Thyroid gland (tissue), 4 donors: ENCODE measurements at regions not wholly inside any gene's neighbourhood (a gene's known extent, or its start where the extent isn't known, plus 50 kb on each side); places are given as distances from the start of the nearest gene placed in this dataset.

Experiments
- DNase-seq, 2 donors: peaks; one replicate each; pipeline ENCODE4 v3.0.0-alpha.2; 2019
- H3K27ac ChIP-seq, 3 donors: fragments of 200-600 bp; sonication (generic); 1 replicate in 2 of 3; 2 replicates in 1 of 3; pipeline ENCODE4 v1.5.1; 2016 to 2019; ENCODE audit warnings: mild to moderate bottlenecking in 1 of 3, moderate library complexity in 1 of 3
- H3K27me3 ChIP-seq: fragments of 200-600 bp; sonication (generic); one replicate; pipeline ENCODE4 v1.5.1; 2019
- H3K36me3 ChIP-seq, 2 donors: fragments of 200-600 bp; sonication (generic); one replicate each; pipeline ENCODE4 v1.5.1; 2016 to 2019
- H3K4me1 ChIP-seq, 2 donors: fragments of 200-600 bp; sonication (generic); one replicate each; pipeline ENCODE4 v1.5.1; 2017 to 2019
- H3K4me3 ChIP-seq, 3 donors: fragments of 200-600 bp; sonication (generic); replicated peaks in 1 of 3; 1 replicate in 2 of 3; 2 replicates in 1 of 3; pipeline ENCODE4 v1.5.1; 2016; ENCODE audit warnings: mild to moderate bottlenecking in 1 of 3
- H3K9me3 ChIP-seq: fragments of 200-600 bp; sonication (generic); one replicate; pipeline ENCODE4 v1.5.1; 2017
- POLR2A ChIP-seq, 2 donors: fragments of 450-650 bp; IDR thresholded peaks; one replicate each; pipeline ENCODE4 v1.6.1; 2017; ENCODE audit warnings: antibody characterized with exemption in 2 of 2, mild to moderate bottlenecking in 2 of 2, moderate library complexity in 1 of 2
- WGBS, 2 donors: methylation state at CpG; one replicate each; pipeline ENCODE4 v1.1.5; 2017; 5-methylcytosine and 5-hydroxymethylcytosine counted together
- intact Hi-C: fragments of 100-400 bp; cut with DNase I; formaldehyde crosslinking; loops from one replicate; pipeline ENCODE4 v1.15.1; 2023
- TF ChIP-seq, protein P1 (sequence below), 6 experiments: fragments of 200-600 bp in 3 of 6; fragments of 450-650 bp in 3 of 6; sonication (generic) in 3 of 6; IDR thresholded peaks; one replicate each; pipeline ENCODE4 v1.5.1; 2016 to 2019; ENCODE audit warnings: antibody characterized with exemption in 6 of 6, mild to moderate bottlenecking in 2 of 6, inconsistent platforms in 1 of 6, moderate library complexity in 1 of 6

DNA sequence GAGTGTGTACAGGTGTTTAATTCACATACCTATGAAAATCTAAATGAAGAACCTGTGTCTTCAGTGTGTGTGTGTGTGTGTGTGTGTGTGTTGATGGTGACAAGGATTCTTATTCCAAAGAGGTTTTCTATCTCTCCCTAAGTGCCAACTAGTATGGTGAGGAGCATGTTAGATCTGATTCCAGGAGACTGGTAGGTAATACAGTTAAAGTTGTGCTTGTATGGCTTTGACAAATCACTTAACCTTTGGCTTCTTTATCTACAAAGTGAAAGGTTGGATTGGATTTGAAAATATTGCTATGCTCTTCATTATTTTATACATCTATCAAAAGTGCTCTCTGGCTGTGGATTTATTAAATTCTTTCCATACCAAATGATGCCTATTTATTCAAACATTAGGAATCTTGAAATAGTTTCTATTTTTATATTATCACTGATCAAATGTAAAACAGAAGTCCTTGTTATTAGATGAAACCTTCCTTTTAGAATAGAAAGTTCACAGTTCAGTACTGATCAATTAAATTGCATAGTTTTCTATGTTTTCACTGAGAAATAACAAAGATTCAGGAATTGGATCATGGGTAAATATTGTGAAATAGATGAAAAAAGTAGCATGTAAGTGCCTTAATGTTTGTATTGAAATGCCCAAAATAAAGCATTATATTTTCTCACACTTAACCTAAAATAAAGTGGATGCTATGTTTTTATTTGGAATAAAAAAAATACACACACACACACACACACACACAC lies 84.4 kb upstream of the MLIP start:
- no peak for DNase-seq
- no peaks in the 10 kb centered on the region for H3K36me3 ChIP-seq
- no peak overlapping the region for H3K27ac ChIP-seq
- no peaks in the 10 kb centered on the region for H3K4me1 ChIP-seq
- H3K9me3 ChIP-seq = no peaks in the 10 kb centered on the region
- TF ChIP-seq, protein P1, sequence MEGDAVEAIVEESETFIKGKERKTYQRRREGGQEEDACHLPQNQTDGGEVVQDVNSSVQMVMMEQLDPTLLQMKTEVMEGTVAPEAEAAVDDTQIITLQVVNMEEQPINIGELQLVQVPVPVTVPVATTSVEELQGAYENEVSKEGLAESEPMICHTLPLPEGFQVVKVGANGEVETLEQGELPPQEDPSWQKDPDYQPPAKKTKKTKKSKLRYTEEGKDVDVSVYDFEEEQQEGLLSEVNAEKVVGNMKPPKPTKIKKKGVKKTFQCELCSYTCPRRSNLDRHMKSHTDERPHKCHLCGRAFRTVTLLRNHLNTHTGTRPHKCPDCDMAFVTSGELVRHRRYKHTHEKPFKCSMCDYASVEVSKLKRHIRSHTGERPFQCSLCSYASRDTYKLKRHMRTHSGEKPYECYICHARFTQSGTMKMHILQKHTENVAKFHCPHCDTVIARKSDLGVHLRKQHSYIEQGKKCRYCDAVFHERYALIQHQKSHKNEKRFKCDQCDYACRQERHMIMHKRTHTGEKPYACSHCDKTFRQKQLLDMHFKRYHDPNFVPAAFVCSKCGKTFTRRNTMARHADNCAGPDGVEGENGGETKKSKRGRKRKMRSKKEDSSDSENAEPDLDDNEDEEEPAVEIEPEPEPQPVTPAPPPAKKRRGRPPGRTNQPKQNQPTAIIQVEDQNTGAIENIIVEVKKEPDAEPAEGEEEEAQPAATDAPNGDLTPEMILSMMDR (IDR thresholded peaks at IDR 0.05) = no peak
- TF ChIP-seq POLR2A (IDR thresholded peaks at IDR 0.05) = no peak
- intact Hi-C loops = no loop called here
- no peaks in the 10 kb centered on the region for H3K27me3 ChIP-seq
- no peak overlapping the region for H3K4me3 ChIP-seq

- TF ChIP-seq, protein P1 (IDR thresholded peaks at IDR 0.05) = no peak
- TF ChIP-seq POLR2A (IDR thresholded peaks at IDR 0.05) = no peak
- WGBS, 2 donors = 83 to 85% methylated on average over 3 of the region's 3 CpGs
- no peaks in the 10 kb centered on the region for H3K36me3 ChIP-seq
These were observed 83.1 kb upstream of the MLIP start for GRCh38 chr6:54028170-54028569.

DNA sequence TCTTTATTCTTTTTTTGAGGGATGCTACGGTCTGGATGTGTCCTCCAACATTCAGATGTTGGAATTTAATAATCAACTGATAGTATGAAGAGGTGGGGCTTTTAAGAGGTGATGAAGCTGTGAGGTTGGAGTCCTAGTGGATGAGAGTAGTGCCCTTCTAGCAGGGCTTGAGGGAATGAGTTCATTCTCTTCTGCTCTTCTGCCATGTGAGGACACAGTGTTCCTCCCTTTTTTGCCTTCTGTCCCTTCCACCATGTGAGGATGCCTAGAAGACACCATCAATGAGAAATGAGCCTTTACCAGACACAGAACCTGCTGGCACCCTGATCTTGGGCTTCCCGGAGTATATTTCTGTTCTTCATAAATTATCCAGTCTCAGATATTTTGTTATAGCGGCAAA lies 82.1 kb upstream of the MLIP start:
- H3K4me1 ChIP-seq = no peaks in the 10 kb centered on the region
- H3K27me3 ChIP-seq = no peaks in the 10 kb centered on the region
- H3K4me3 ChIP-seq = no peak overlapping the region
- H3K27ac ChIP-seq = no peak overlapping the region
- DNase-seq = no peak
- no peaks in the 10 kb centered on the region for H3K9me3 ChIP-seq
- intact Hi-C loops = no loop called here
- TF ChIP-seq POLR2A (IDR thresholded peaks at IDR 0.05) = no peak
- TF ChIP-seq, protein P1 (IDR thresholded peaks at IDR 0.05) = no peak
- H3K36me3 ChIP-seq = no peaks in the 10 kb centered on the region
- WGBS, 2 donors = 94 to 95% methylated on average over 3 of the region's 3 CpGs

More at GRCh38 chr6:54028170-54028569, 83.1 kb upstream of the MLIP start:
- Histone ChIP-seq H3K27ac (no peak overlapping the region), H3K27me3 (no peaks in the 10 kb centered on the region), H3K4me1 (no peaks in the 10 kb centered on the region), H3K9me3 (no peaks in the 10 kb centered on the region), H3K4me3 (no peak overlapping the region)
- no peak for DNase-seq
- intact Hi-C loops = no loop called here

GRCh38 chr6:54031169-54031568 lies 80.1 kb upstream of the MLIP start:
- Histone ChIP-seq H3K9me3 (no peaks in the 10 kb centered on the region), H3K27ac (no peak overlapping the region), H3K27me3 (no peaks in the 10 kb centered on the region), H3K4me3 (no peak overlapping the region), H3K36me3 (no peaks in the 10 kb centered on the region), H3K4me1 (no peaks in the 10 kb centered on the region)
- TF ChIP-seq, protein P1 (IDR thresholded peaks at IDR 0.05) = no peak
- no peak for TF ChIP-seq POLR2A (IDR thresholded peaks at IDR 0.05)
- no peak for DNase-seq
- 88 to 93% methylated on average over 5 of the region's 5 CpGs for WGBS, 2 donors
- intact Hi-C loops = no loop called here

GRCh38 chr6:54037277-54037779 lies 73.9 kb upstream of the MLIP start:
- Histone ChIP-seq H3K27ac (no peak overlapping the region), H3K27me3 (no peaks in the 10 kb centered on the region), H3K36me3 (no peaks in the 10 kb centered on the region), H3K9me3 (no peaks in the 10 kb centered on the region), H3K4me3 (no peak overlapping the region), H3K4me1 (peaks cover 8 to 13% of the 10 kb centered on the region in 2 donors)
- TF ChIP-seq POLR2A (IDR thresholded peaks at IDR 0.05) = no peak
- TF ChIP-seq, protein P1 (IDR thresholded peaks at IDR 0.05) = no peak
- DNase-seq = no peak
- intact Hi-C loops = no loop called here
